Neutrophil (primary cell): ENCODE measurements at regions not wholly inside any gene's neighbourhood (a gene's known extent, or its start where the extent isn't known, plus 50 kb on each side); places are given as distances from the start of the nearest gene placed in this dataset.

Source experiments
- H3K27ac ChIP-seq: fragments of 200-600 bp; sonication (generic); 2 replicates; pipeline ENCODE4 v1.5.1; 2016; ENCODE audit warnings: mild to moderate bottlenecking, moderate library complexity
- H3K27me3 ChIP-seq: fragments of 200-600 bp; sonication (generic); 2 replicates; pipeline ENCODE4 v1.6.0; 2016; ENCODE audit warnings: mild to moderate bottlenecking
- H3K36me3 ChIP-seq: fragments of 200-600 bp; sonication (generic); 2 replicates; pipeline ENCODE4 v1.5.1; 2017
- H3K4me1 ChIP-seq, 2 experiments: fragments of 200-600 bp in 1 of 2; sonication (generic) in 1 of 2; 1 replicate in 1 of 2; 2 replicates in 1 of 2; pipeline versions ENCODE4 v1.5.1 to v1.6.1; 2013 to 2016; ENCODE audit warnings: low read depth in 1 of 2, low read length in 1 of 2, mild to moderate bottlenecking in 1 of 2, moderate library complexity in 1 of 2; ENCODE audit not compliant: control insufficient read depth in 1 of 2, insufficient read depth in 1 of 2
- H3K4me3 ChIP-seq, 2 experiments: fragments of 200-600 bp in 1 of 2; sonication (generic) in 1 of 2; 1 replicate in 1 of 2; 2 replicates in 1 of 2; pipeline ENCODE4 v1.5.1; 2013 to 2016; ENCODE audit warnings: low read depth in 1 of 2, low read length in 1 of 2, mild to moderate bottlenecking in 1 of 2, moderate library complexity in 1 of 2
- H3K9me3 ChIP-seq: fragments of 200-600 bp; sonication (generic); 2 replicates; pipeline ENCODE4 v1.5.1; 2016
- CTCF ChIP-seq: fragments of 200-600 bp; sonication (generic); IDR thresholded peaks from 2 replicates; pipeline ENCODE4 v1.5.1; 2016; ENCODE audit warnings: antibody characterized with exemption

- H3K9me3 ChIP-seq = no peaks in the 10 kb centered on the region
Observed at GRCh38 chr5:2324788-2325187, 426.7 kb downstream of the IRX2 start.

GRCh38 chr5:2320611-2321010, 430.9 kb downstream of the IRX2 start:
- Histone ChIP-seq H3K27me3 (no peaks in the 10 kb centered on the region), H3K27ac (no peak overlapping the region), H3K36me3 (no peaks in the 10 kb centered on the region), H3K4me1 (no peaks in the 10 kb centered on the region), H3K9me3 (no peaks in the 10 kb centered on the region), H3K4me3 (no peak overlapping the region)
- no peak for TF ChIP-seq CTCF

More at GRCh38 chr5:2324788-2325187, 426.7 kb downstream of the IRX2 start:
- Histone ChIP-seq H3K36me3 (no peaks in the 10 kb centered on the region), H3K27ac (no peak overlapping the region), H3K4me1 (no peaks in the 10 kb centered on the region), H3K4me3 (no peak overlapping the region), H3K27me3 (no peaks in the 10 kb centered on the region)
- TF ChIP-seq CTCF = no peak

GRCh38 chr5:2317540-2317939, 433.9 kb downstream of the IRX2 start:
- H3K9me3 ChIP-seq = no peaks in the 10 kb centered on the region
- TF ChIP-seq CTCF = no peak

GRCh38 chr5:2311851-2312250, 429.1 kb upstream of the IRX4 start:
- Histone ChIP-seq H3K4me3 (no peak overlapping the region), H3K27me3 (no peaks in the 10 kb centered on the region), H3K4me1 (no peaks in the 10 kb centered on the region), H3K9me3 (no peaks in the 10 kb centered on the region), H3K36me3 (no peaks in the 10 kb centered on the region), H3K27ac (no peak overlapping the region)
- TF ChIP-seq CTCF = no peak

More at GRCh38 chr5:2317540-2317939, 433.9 kb downstream of the IRX2 start:
- Histone ChIP-seq H3K36me3 (no peaks in the 10 kb centered on the region), H3K4me1 (no peaks in the 10 kb centered on the region), H3K27ac (no peak overlapping the region), H3K27me3 (no peaks in the 10 kb centered on the region), H3K4me3 (no peak overlapping the region)

GRCh38 chr5:2310946-2311345, 428.2 kb upstream of the IRX4 start:
- TF ChIP-seq CTCF = no peak
- H3K4me3 ChIP-seq = no peak overlapping the region
- H3K27ac ChIP-seq = no peak overlapping the region
- no peaks in the 10 kb centered on the region for H3K36me3 ChIP-seq
- H3K4me1 ChIP-seq = no peaks in the 10 kb centered on the region
- H3K27me3 ChIP-seq = no peaks in the 10 kb centered on the region
- no peaks in the 10 kb centered on the region for H3K9me3 ChIP-seq

GRCh38 chr5:2307631-2308030, 424.9 kb upstream of the IRX4 start:
- H3K27me3 ChIP-seq = no peaks in the 10 kb centered on the region
- no peaks in the 10 kb centered on the region for H3K36me3 ChIP-seq
- no peak overlapping the region for H3K4me3 ChIP-seq
- no peak for TF ChIP-seq CTCF
- H3K9me3 ChIP-seq = no peaks in the 10 kb centered on the region
- H3K27ac ChIP-seq = no peak overlapping the region
- no peaks in the 10 kb centered on the region for H3K4me1 ChIP-seq
